Stimulated activated naive CD8-positive, alpha-beta T cell treated with anti-CD3 and anti-CD28 coated beads, Interleukin-15, Interleukin-2, amounts not matched to agents 100 ng/mL and 50 ng/mL, for 24 hours (primary cell): ENCODE measurements at regions not wholly inside any gene's neighbourhood (a gene's known extent, or its start where the extent isn't known, plus 50 kb on each side); places are given as distances from the start of the nearest gene placed in this dataset.

Experiments used
- H3K27ac Mint-ChIP-seq: one replicate; pipeline ENCODE4 v1.8.0; 2021; ENCODE audit warnings: mild to moderate bottlenecking, mixed read lengths
- H3K27me3 Mint-ChIP-seq: one replicate; pipeline ENCODE4 v1.8.0; 2021; ENCODE audit warnings: mixed read lengths
- H3K36me3 Mint-ChIP-seq: one replicate; pipeline ENCODE4 v1.8.0; 2021; ENCODE audit warnings: low read depth, mixed read lengths
- H3K4me1 Mint-ChIP-seq: one replicate; pipeline ENCODE4 v1.8.0; 2021; ENCODE audit warnings: low read depth, mixed read lengths
- H3K4me3 Mint-ChIP-seq: one replicate; pipeline ENCODE4 v1.8.0; 2021; ENCODE audit warnings: mild to moderate bottlenecking, mixed read lengths
- H3K9me3 Mint-ChIP-seq: one replicate; pipeline ENCODE4 v1.8.0; 2021; ENCODE audit warnings: mixed read lengths

DNA sequence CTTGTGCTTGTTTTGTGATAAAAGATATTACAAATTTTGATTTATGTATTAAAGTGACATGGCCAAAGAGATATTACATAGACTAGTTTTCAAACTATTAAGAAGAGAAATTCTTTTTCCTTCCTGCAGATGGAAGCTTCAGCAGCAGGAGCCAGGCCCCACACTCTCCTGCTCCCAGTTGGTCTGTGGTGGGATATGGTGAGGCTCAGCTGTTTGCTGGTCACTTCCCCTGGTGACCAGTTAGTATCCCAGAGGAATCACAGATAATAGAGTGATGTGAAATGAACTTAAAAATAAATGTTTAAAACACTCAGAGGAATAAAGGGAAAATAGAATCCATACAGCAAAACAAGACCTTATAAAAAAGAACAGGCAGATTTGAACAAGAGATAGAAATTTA lies 154.7 kb downstream of the KTN1 start:
- no peak overlapping the region for H3K4me3 Mint-ChIP-seq
- H3K4me1 Mint-ChIP-seq, result no peaks in the 10 kb centered on the region
- no peak overlapping the region for H3K27ac Mint-ChIP-seq
- H3K9me3 Mint-ChIP-seq, result peaks cover 5% of the 10 kb centered on the region
- no peaks in the 10 kb centered on the region for H3K27me3 Mint-ChIP-seq
- no peaks in the 10 kb centered on the region for H3K36me3 Mint-ChIP-seq

DNA sequence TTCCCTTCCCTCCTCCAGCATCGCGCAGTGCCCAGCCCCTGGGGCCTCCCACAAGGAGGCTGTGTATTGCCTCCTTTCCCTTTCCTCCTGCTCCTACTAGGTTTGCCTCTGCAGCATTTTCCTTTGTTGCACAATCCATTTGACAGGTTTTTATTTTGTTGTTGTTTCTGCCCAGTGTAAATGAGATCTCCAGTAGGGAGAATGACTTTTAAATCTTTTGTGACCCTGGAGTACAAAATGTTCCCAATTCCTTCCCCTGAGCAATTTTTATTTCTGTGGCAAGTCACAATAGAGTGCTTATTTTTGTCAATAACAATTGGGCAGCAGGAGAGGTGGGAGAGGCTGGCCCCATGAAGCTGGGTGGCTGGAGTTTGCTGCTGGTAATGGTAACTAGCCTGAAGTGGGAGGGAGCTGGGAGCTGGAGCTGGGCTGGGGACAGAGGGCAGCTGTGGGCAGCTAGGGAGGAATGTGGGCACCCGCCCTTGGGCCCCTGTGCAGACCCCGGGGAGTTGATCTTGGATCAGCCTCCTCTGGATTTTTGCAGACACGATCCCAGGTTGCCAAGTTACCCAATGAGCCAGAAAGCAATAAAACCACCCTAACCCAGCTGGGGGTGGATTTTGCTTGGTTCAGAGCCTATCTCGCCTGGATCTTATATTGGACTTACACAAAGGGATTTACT lies 160.1 kb downstream of the KTN1 start:
- H3K27me3 Mint-ChIP-seq, result no peaks in the 10 kb centered on the region
- no peak overlapping the region for H3K27ac Mint-ChIP-seq
- H3K4me3 Mint-ChIP-seq, result no peak overlapping the region
- H3K36me3 Mint-ChIP-seq, result no peaks in the 10 kb centered on the region
- no peaks in the 10 kb centered on the region for H3K4me1 Mint-ChIP-seq
- peaks cover 5% of the 10 kb centered on the region for H3K9me3 Mint-ChIP-seq

DNA sequence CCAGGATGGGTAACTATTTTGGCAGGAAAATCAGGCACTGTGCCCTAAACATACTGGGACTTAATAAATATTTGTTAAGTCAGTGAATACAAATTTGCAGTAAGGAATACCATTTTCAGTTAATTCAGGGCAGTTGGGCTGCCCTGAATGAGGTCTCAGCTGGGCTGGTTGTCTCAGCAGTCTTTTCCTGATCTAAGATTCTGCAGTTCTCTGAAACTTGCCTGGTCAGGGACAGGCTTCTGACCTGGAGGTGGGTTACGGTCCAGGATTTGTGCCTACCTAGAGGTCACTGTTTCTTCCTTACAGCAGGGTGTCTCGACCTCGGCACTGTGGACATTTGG lies 160.6 kb downstream of the KTN1 start:
- H3K27ac Mint-ChIP-seq, result no peak overlapping the region

DNA sequence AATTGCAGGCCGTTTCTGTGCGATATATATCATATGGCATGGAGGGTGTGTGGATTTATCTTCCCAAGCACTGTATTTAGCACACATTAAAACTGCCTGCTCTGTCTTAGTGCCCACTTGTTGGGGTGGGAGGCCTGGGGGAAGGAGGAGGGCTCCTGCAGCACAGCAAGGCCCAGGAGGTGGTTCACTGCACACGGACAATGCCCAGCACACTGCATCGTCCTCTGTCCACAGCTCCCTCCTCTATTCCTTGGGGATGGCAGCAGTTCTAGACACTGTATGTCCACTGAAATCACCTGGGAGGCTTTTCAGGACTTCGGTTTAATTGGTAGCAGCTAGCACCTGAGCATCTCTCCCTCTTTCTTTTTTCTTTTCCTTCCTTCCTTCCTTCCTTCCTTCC lies 161.2 kb downstream of the KTN1 start:
- Mint-ChIP-seq H3K9me3 (no peaks in the 10 kb centered on the region), H3K4me1 (no peaks in the 10 kb centered on the region), H3K36me3 (no peaks in the 10 kb centered on the region), H3K27me3 (no peaks in the 10 kb centered on the region), H3K27ac (no peak overlapping the region), H3K4me3 (no peak overlapping the region)

More for the DNA sequence above, 160.6 kb downstream of the KTN1 start:
- no peaks in the 10 kb centered on the region for H3K36me3 Mint-ChIP-seq
- H3K27me3 Mint-ChIP-seq, result no peaks in the 10 kb centered on the region
- no peak overlapping the region for H3K4me3 Mint-ChIP-seq
- no peaks in the 10 kb centered on the region for H3K4me1 Mint-ChIP-seq
- peaks cover 3% of the 10 kb centered on the region for H3K9me3 Mint-ChIP-seq

DNA sequence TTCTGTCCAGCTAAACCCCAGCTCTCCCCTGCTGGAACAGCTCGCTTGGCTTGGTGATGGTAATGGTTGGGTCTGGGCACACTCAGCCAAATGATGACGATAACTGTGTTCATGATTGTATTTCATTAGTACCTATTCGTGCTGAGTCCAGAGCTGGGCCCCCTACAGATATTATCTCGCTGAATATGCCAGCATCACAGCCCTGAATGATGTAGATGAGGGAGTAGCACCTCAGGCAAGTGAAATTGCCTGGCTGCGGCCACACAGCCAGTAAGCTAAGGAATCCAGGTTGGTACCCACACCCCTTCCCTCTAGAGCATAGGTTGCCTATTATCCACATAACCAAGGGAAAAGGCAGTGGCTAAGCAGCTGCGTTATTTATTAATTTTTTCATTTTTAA lies 163.5 kb downstream of the KTN1 start:
- H3K4me3 Mint-ChIP-seq, result no peak overlapping the region
- no peaks in the 10 kb centered on the region for H3K27me3 Mint-ChIP-seq
- H3K9me3 Mint-ChIP-seq, result no peaks in the 10 kb centered on the region
- no peak overlapping the region for H3K27ac Mint-ChIP-seq
- no peaks in the 10 kb centered on the region for H3K4me1 Mint-ChIP-seq
- H3K36me3 Mint-ChIP-seq, result no peaks in the 10 kb centered on the region

DNA sequence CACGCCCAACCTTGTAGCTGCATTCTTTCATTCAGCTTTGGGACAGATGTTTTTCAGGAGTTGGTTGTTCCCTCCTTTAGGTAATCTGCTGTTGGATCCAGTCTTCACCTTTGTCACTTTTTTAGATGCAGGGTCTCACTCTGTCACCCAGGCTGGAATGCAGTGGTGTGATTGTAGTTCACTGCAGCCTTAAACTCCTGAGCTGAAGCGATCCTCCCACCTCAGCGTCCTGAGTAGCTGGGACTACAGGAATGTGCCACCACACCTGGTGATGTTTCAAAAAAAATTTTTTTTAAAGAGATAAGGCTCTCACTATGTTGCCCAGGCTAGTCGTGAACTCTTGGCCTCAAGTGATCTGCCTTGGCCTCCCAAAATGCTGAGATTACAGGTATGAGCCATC lies 164.3 kb downstream of the KTN1 start:
- no peak overlapping the region for H3K4me3 Mint-ChIP-seq
- no peaks in the 10 kb centered on the region for H3K9me3 Mint-ChIP-seq
- H3K4me1 Mint-ChIP-seq, result no peaks in the 10 kb centered on the region
- no peaks in the 10 kb centered on the region for H3K27me3 Mint-ChIP-seq
- H3K36me3 Mint-ChIP-seq, result no peaks in the 10 kb centered on the region
- no peak overlapping the region for H3K27ac Mint-ChIP-seq

DNA sequence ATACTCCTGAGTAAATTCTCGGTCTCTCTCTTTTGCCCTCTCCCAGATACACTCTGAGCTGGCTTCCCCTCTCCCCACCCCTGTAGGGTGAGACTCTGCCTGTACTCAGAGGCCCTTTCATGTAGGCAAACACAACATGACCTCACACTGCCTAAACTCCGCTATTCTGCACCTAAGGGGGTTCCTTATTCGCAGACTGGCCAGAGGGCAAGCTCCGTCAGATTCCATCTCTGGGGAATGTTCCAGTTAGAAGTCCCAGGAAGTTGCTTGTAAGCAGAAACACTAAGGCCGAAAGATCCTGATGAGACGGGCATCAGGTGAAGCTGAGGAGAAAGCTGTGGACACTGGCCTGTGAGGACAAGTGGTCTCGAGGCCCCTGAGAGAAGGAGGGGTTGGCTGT lies 165.9 kb downstream of the KTN1 start:
- H3K36me3 Mint-ChIP-seq, result no peaks in the 10 kb centered on the region
- no peaks in the 10 kb centered on the region for H3K4me1 Mint-ChIP-seq
- H3K27me3 Mint-ChIP-seq, result no peaks in the 10 kb centered on the region
- H3K4me3 Mint-ChIP-seq, result no peak overlapping the region
- H3K27ac Mint-ChIP-seq, result no peak overlapping the region
- H3K9me3 Mint-ChIP-seq, result no peaks in the 10 kb centered on the region

DNA sequence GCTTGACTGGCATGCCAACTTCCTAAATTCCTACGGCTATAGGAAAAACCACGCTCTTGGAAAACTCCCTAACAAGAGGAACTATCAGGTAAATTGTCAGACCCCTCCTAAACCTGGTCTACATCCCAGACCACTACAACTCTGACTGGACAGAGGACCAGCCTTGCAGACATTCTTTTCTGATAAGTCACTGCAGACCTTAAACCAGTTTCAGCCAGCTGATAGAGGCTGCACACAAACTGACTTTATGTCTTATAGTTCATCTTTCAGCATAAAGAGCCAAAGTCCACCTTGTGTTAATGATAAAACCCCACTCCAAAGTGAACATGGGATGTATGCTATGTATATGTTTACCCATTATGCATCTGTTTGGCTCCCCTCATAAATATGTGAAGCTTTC lies 166.6 kb downstream of the KTN1 start:
- no peaks in the 10 kb centered on the region for H3K36me3 Mint-ChIP-seq
- no peaks in the 10 kb centered on the region for H3K27me3 Mint-ChIP-seq
- no peaks in the 10 kb centered on the region for H3K4me1 Mint-ChIP-seq
- no peak overlapping the region for H3K4me3 Mint-ChIP-seq
- no peaks in the 10 kb centered on the region for H3K9me3 Mint-ChIP-seq
- H3K27ac Mint-ChIP-seq, result no peak overlapping the region

DNA sequence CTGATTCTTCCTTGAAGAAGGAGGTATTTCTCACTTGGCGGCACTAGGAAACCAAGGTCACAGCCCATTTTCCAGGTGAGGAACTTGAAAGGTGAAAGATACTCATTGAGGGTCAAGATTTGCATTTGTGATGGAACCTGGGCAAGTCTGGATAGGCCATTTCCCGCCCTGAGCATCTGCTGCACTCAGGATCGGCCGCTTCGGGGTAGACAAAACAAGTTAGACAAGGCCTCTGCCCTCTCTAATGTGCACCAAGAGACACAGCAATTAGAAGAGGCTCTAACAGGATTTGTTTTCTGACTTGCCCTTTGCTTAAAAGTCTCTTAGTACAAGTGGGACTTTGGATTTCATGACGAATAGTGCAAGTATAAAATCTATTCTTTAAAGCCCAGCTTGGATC lies 167.2 kb downstream of the KTN1 start:
- Mint-ChIP-seq H3K4me3 (no peak overlapping the region), H3K36me3 (no peaks in the 10 kb centered on the region), H3K4me1 (no peaks in the 10 kb centered on the region), H3K9me3 (no peaks in the 10 kb centered on the region), H3K27ac (no peak overlapping the region), H3K27me3 (no peaks in the 10 kb centered on the region)

DNA sequence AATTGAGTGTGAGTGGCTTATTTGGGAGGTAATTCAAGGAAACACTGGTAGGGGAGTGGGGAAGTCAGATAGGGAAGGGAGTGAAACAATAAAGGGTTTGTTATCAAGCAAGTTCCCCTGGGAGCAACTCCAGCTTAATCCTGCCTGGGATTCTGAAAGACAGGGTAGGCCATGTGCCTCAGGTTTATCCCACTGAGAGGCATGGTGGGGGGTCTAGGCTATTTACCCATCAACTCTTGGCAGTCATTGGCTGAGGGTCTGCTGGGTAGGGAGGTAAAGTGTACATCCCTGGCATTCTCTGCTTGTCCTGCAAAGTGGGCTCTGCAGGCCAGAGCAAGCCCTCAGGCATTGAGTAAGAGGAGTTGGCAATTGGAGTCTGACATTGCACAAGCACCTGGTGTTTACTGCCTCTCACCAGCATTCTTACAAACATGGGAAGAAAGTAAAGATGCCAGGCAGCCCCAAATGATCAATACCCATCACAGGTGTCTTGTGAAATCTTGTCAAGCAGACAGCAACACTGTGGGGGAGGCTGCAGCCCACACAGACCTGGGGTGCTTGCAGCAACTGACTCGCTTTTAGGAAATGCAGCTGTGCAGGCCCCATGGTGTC lies 169.3 kb downstream of the KTN1 start:
- no peaks in the 10 kb centered on the region for H3K36me3 Mint-ChIP-seq
- H3K27ac Mint-ChIP-seq, result no peak overlapping the region
- H3K27me3 Mint-ChIP-seq, result no peaks in the 10 kb centered on the region
- no peak overlapping the region for H3K4me3 Mint-ChIP-seq
- no peaks in the 10 kb centered on the region for H3K9me3 Mint-ChIP-seq
- no peaks in the 10 kb centered on the region for H3K4me1 Mint-ChIP-seq

DNA sequence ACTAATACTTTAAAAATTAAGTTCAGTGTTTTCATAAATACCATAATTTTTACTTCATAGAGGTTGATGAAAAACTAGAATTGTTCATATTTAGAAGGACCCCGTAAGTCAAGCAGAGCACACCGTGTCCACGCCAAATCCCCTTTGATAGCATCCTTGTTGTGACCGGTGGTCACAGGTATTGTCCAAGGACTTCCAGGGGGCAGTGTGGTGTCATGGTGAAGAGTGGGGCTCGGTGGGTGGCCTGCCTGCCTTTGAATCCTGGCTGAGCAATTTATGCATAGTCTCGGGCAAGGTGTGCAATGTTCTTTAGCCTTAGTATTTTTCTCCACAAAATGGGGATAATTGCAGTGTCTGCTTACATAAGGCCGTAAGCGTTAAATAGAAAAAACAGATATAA lies 169.9 kb downstream of the KTN1 start:
- Mint-ChIP-seq H3K9me3 (no peaks in the 10 kb centered on the region), H3K27ac (no peak overlapping the region), H3K4me3 (no peak overlapping the region), H3K36me3 (no peaks in the 10 kb centered on the region), H3K27me3 (no peaks in the 10 kb centered on the region), H3K4me1 (no peaks in the 10 kb centered on the region)

DNA sequence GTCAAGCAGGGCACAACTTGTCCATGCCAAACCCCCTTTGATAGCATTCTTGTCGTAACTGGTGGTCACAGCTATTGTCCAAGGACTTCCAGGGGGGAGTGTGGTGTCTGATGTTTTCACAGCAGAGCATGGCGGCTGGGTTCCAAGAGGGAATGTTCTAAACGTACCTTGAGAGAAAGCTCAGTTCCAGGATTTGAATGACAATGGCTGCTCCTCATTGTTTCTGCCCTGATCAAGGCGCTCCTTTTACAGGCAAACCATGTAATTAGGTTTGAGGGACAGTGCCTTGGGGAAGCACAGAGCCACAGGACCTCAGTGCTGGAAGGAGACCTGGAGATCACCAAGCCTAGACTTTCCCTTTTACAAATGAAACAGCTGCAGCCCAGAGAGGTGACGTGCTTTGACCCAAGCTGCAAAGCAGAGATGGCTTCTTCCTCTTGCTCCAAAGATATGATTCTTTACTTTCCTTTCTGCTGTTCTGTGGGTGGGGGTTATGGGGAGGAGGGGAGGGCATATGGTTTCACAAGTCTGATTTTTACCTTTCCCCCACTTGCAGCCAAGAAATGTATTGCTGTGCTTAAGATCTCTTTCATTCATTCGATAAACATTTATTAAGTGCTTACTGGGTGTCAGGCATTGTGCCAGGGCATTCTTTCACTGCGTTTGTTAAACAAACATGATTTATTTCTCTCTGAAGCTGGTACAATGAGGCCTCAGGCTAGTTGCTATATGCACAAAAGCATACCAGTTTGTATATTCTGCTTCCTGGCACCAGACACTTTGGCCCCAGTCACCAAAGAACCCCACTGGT lies 172.8 kb downstream of the KTN1 start:
- Mint-ChIP-seq H3K27me3 (no peaks in the 10 kb centered on the region), H3K4me1 (no peaks in the 10 kb centered on the region), H3K27ac (no peak overlapping the region), H3K9me3 (no peaks in the 10 kb centered on the region), H3K4me3 (no peak overlapping the region), H3K36me3 (no peaks in the 10 kb centered on the region)

DNA sequence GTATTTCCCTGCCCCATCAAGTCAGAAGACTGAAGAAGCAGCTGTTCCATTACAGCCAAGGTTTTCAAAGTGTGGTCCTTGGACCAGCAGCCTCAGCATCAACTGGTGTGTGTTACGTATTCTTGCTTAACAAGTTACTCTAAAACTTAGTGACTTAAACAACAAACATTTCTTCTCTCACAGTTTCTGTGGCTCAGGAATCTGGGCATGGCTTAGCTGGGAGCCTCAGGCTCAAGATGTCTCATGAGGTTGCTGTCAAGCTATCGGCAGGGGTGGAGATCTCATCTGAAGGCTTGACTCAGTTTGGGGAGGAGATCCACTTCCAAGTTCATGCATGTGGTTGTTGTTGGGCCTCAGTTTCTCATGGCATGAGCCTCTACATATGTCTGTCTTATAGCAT lies 174.5 kb downstream of the KTN1 start:
- Mint-ChIP-seq H3K27ac (no peak overlapping the region), H3K36me3 (no peaks in the 10 kb centered on the region), H3K4me3 (no peak overlapping the region), H3K27me3 (no peaks in the 10 kb centered on the region), H3K9me3 (no peaks in the 10 kb centered on the region), H3K4me1 (no peaks in the 10 kb centered on the region)

DNA sequence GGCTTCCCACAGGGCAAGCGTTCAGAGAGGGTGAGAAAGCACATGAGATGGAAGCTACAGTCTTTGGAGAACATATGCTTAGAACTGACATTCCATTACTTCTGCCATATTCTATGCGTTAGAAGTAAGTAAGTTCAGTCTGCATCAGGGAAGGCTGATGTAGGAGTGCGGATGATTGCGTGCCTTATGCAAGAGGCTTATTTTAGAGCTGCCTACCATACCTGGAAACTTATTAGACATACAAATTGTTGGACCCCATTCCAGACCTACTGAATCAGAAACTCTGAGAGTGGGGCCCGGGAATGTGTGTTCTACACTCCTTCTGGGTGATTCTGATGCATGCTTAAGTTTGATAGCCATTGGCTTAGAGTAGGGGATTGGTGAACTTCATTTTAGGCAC lies 174.9 kb downstream of the KTN1 start:
- H3K27ac Mint-ChIP-seq, result no peak overlapping the region
- no peaks in the 10 kb centered on the region for H3K9me3 Mint-ChIP-seq
- no peak overlapping the region for H3K4me3 Mint-ChIP-seq
- no peaks in the 10 kb centered on the region for H3K27me3 Mint-ChIP-seq
- H3K36me3 Mint-ChIP-seq, result no peaks in the 10 kb centered on the region
- no peaks in the 10 kb centered on the region for H3K4me1 Mint-ChIP-seq

DNA sequence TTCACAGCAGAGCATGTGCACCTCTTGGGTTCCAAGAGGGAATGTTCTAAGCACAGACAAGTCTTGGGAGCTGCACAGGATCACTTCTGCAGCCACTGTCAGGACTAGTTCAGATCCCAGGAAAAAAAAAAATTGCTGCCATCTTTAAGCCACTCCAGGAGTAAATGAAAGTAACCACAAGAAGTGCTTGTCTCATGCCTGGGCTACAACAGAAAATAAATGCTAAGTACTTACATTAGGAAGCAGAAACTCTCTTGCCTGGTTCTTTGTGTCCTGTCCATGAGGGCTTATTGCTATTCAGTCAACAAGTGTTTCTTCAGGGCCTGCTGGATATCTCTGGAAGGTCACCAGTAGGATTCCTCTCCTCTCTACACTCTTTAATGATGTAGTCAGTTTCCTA lies 176.1 kb downstream of the KTN1 start:
- H3K4me3 Mint-ChIP-seq, result no peak overlapping the region
- H3K9me3 Mint-ChIP-seq, result no peaks in the 10 kb centered on the region
- no peaks in the 10 kb centered on the region for H3K36me3 Mint-ChIP-seq
- H3K4me1 Mint-ChIP-seq, result no peaks in the 10 kb centered on the region
- no peak overlapping the region for H3K27ac Mint-ChIP-seq
- no peaks in the 10 kb centered on the region for H3K27me3 Mint-ChIP-seq
